ENCODE measurements at regions not wholly inside any gene's neighbourhood (a gene's known extent, or its start where the extent isn't known, plus 50 kb on each side); places are given as distances from the start of the nearest gene placed in this dataset.
"Not testable (repeated sequence)": the region's sequence is repeated elsewhere in the genome, so short reads cannot be mapped to it uniquely, and the experiment has no call there.

DNA sequence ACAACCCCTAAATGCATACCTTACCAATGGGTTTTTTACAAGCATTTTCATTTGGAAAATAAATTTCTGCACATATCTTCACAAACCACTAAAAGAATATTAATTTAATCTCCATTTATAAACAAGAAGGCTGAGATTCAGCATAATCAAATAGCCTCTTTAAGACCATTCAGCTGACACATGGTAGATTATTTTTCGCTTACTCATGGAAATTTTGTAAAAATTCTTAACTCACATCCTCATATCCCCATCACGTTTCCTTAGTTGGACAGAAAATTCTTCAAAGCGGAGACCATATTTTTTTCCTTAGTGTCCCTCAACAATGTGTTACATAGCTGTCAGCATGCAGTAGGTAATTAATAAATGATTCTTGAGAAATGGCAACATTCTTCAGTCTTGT lies 439.6 kb upstream of the PTCHD4 start:
- Histone ChIP-seq H3K27me3 (replicated peaks in 2 of 5; ENCODE audit: control insufficient read depth in 4 of 5, insufficient read depth in 5 of 5, low read length in 4 of 5) (no peaks in the 10 kb centered on the region), H3K4me3 (ENCODE audit: control insufficient read depth in 1 of 7, extremely low read depth in 1 of 7, insufficient read depth in 4 of 7, low read depth in 2 of 7, low read length in 6 of 7) (no peak overlapping the region), H3K9me3 (ENCODE audit: control extremely low read depth in 1 of 5, control insufficient read depth in 4 of 5, insufficient read depth in 2 of 5, low read depth in 1 of 5, low read length in 4 of 5) (no peaks in the 10 kb centered on the region), H3K4me1 (ENCODE audit: control extremely low read depth in 1 of 4, control insufficient read depth in 4 of 4, insufficient read depth in 4 of 4, low read length in 3 of 4) (no peaks in the 10 kb centered on the region), H3K36me3 (ENCODE audit: control insufficient read depth in 4 of 4, insufficient read depth in 4 of 4, low read length in 3 of 4) (no peaks in the 10 kb centered on the region), H3K27ac (ENCODE audit: insufficient read depth in 1 of 2, low read depth in 1 of 2, low read length in 2 of 2, poor library complexity in 1 of 2, severe bottlenecking in 2 of 2) (no peak overlapping the region)
- POLR2A ChIA-PET, result no interaction called here
- no peak for DNase-seq
- CTCF ChIA-PET, result no interaction called here
- WGBS (ENCODE audit: insufficient coverage), result 100% methylated on average over 1 of the region's 3 CpGs

DNA sequence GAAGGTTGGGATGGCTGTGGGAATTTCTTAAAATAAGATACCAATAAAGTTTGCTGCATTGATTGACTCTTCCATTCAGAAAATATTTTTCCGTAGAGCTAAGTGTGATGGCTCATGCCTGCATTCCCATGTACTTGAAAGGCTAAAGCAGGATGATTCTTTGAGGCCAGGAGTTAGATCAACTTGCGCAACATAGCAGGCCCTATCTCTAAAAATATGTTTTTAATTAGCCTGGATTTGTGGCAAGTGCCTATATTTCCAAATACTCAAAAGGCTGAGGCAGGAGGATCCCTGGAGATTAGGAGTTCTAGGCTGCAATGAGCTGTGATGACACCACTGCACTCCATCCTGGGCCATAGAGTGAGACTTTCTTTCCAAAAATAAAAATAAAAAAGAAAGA lies 431.2 kb upstream of the PTCHD4 start:
- no peaks in the 10 kb centered on the region for H3K4me1 ChIP-seq (ENCODE audit: control extremely low read depth in 1 of 4, control insufficient read depth in 4 of 4, insufficient read depth in 4 of 4, low read length in 3 of 4)
- no peak overlapping the region for H3K27ac ChIP-seq (ENCODE audit: insufficient read depth in 1 of 2, low read depth in 1 of 2, low read length in 2 of 2, poor library complexity in 1 of 2, severe bottlenecking in 2 of 2)
- ChIA-PET CTCF (no interaction called here), POLR2A (no interaction called here)
- no peaks in the 10 kb centered on the region for H3K27me3 ChIP-seq (replicated peaks in 2 of 5; ENCODE audit: control insufficient read depth in 4 of 5, insufficient read depth in 5 of 5, low read length in 4 of 5)
- H3K9me3 ChIP-seq (ENCODE audit: control extremely low read depth in 1 of 5, control insufficient read depth in 4 of 5, insufficient read depth in 2 of 5, low read depth in 1 of 5, low read length in 4 of 5), result peaks cover 0 to 15% (median 2%) of the 10 kb centered on the region in 5 experiments
- no peak for DNase-seq
- WGBS (ENCODE audit: insufficient coverage), result 100% methylated on average over 2 of the region's 2 CpGs
- H3K4me3 ChIP-seq (ENCODE audit: control insufficient read depth in 1 of 7, extremely low read depth in 1 of 7, insufficient read depth in 4 of 7, low read depth in 2 of 7, low read length in 6 of 7), result no peak overlapping the region
- H3K36me3 ChIP-seq (ENCODE audit: control insufficient read depth in 4 of 4, insufficient read depth in 4 of 4, low read length in 3 of 4), result no peaks in the 10 kb centered on the region

DNA sequence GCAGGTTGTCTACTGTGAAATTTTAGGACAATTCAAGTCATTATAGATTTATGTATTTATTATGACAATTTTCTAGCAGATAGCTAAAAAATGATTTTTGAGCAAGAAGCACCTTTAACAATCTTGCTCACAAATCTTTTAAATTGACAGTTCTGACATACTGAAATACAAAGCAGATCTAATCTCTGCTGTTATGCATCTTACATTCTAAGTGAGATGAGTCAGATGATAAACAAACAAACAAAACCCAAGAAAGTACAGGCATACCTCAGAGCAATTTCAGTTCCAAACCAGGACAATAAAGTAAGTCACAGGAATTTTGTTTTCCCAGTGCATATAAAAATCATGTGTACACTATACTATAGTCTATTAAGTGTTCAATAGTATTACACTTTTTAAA lies 430.7 kb upstream of the PTCHD4 start:
- no peak overlapping the region for H3K4me3 ChIP-seq (ENCODE audit: control insufficient read depth in 1 of 7, extremely low read depth in 1 of 7, insufficient read depth in 4 of 7, low read depth in 2 of 7, low read length in 6 of 7)
- ChIA-PET CTCF (no interaction called here), POLR2A (no interaction called here)
- H3K27ac ChIP-seq (ENCODE audit: insufficient read depth in 1 of 2, low read depth in 1 of 2, low read length in 2 of 2, poor library complexity in 1 of 2, severe bottlenecking in 2 of 2), result no peak overlapping the region
- H3K27me3 ChIP-seq (replicated peaks in 2 of 5; ENCODE audit: control insufficient read depth in 4 of 5, insufficient read depth in 5 of 5, low read length in 4 of 5), result no peaks in the 10 kb centered on the region
- H3K4me1 ChIP-seq (ENCODE audit: control extremely low read depth in 1 of 4, control insufficient read depth in 4 of 4, insufficient read depth in 4 of 4, low read length in 3 of 4), result no peaks in the 10 kb centered on the region
- DNase-seq, result no peak
- H3K36me3 ChIP-seq (ENCODE audit: control insufficient read depth in 4 of 4, insufficient read depth in 4 of 4, low read length in 3 of 4), result no peaks in the 10 kb centered on the region
- H3K9me3 ChIP-seq (ENCODE audit: control extremely low read depth in 1 of 5, control insufficient read depth in 4 of 5, insufficient read depth in 2 of 5, low read depth in 1 of 5, low read length in 4 of 5), result peaks cover 0 to 15% (median 2%) of the 10 kb centered on the region in 5 experiments

DNA sequence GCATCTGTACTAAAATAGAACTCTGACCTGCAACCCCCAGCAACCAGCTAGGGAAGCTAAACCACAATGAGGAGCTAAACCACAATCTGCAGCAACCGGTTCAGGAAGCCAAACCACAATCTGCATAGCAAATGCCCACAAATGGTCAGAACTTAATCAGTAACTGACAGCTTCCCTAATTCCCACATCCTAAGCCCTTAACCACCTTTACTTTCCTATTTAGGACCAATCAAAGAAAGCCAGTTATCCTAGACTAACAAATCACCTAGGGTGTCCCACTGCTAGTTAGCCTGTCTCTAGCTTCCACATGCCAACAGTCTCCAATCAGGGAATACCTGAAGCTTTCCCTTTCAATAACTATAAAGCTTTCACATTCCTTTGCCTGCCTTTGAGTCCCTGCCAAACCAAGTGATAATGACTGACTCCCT lies 424.6 kb upstream of the PTCHD4 start:
- H3K4me1 ChIP-seq (ENCODE audit: control extremely low read depth in 1 of 4, control insufficient read depth in 4 of 4, insufficient read depth in 4 of 4, low read length in 3 of 4), result peaks cover 3 to 15% (median 9%) of the 10 kb centered on the region in 4 experiments
- CTCF ChIA-PET, result interaction anchor here (1.5 kb wide), 2 partner anchors 9 to 105 kb away, joined by 3 read pairs; no protein-coding TSS in a partner anchor
- POLR2A ChIA-PET, result no interaction called here
- peak overlapping the region in 1 of 7 experiments; percentile 9 for H3K4me3 ChIP-seq (ENCODE audit: control insufficient read depth in 1 of 7, extremely low read depth in 1 of 7, insufficient read depth in 4 of 7, low read depth in 2 of 7, low read length in 6 of 7)
- H3K9me3 ChIP-seq (ENCODE audit: control extremely low read depth in 1 of 5, control insufficient read depth in 4 of 5, insufficient read depth in 2 of 5, low read depth in 1 of 5, low read length in 4 of 5), result peaks cover 0 to 5% (median 0%) of the 10 kb centered on the region in 5 experiments
- peak; percentile 34 to 87 (median 85) for DNase-seq
- H3K27ac ChIP-seq (ENCODE audit: insufficient read depth in 1 of 2, low read depth in 1 of 2, low read length in 2 of 2, poor library complexity in 1 of 2, severe bottlenecking in 2 of 2), result no peak overlapping the region
- no peaks in the 10 kb centered on the region for H3K36me3 ChIP-seq (ENCODE audit: control insufficient read depth in 4 of 4, insufficient read depth in 4 of 4, low read length in 3 of 4)
- WGBS (ENCODE audit: insufficient coverage), result 0% methylated on average over 1 of the region's 1 CpG
- H3K27me3 ChIP-seq (replicated peaks in 2 of 5; ENCODE audit: control insufficient read depth in 4 of 5, insufficient read depth in 5 of 5, low read length in 4 of 5), result no peaks in the 10 kb centered on the region

DNA sequence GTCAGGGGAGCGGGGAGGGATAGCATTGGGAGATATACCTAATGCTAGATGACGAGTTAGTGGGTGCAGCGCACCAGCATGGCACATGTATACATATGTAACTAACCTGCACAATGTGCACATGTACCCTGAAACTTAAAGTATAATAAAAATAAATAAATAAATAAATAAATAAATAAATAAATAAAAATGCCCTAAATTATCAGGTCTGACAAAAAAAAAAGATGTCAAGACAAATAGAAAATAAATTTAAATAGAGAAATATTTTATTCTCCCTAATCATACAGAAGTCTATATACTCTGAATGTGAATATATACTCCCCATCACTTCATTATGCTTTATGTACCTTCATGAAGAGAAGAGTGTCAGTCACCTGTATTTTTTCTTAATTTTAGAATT lies 420.0 kb upstream of the PTCHD4 start:
- H3K27ac ChIP-seq (ENCODE audit: insufficient read depth in 1 of 2, low read depth in 1 of 2, low read length in 2 of 2, poor library complexity in 1 of 2, severe bottlenecking in 2 of 2); H3K9me3 ChIP-seq (ENCODE audit: control extremely low read depth in 1 of 5, control insufficient read depth in 4 of 5, insufficient read depth in 2 of 5, low read depth in 1 of 5, low read length in 4 of 5); POLR2A ChIA-PET; DNase-seq; H3K36me3 ChIP-seq (ENCODE audit: control insufficient read depth in 4 of 4, insufficient read depth in 4 of 4, low read length in 3 of 4); H3K4me3 ChIP-seq (ENCODE audit: control insufficient read depth in 1 of 7, extremely low read depth in 1 of 7, insufficient read depth in 4 of 7, low read depth in 2 of 7, low read length in 6 of 7); H3K27me3 ChIP-seq (replicated peaks in 2 of 5; ENCODE audit: control insufficient read depth in 4 of 5, insufficient read depth in 5 of 5, low read length in 4 of 5): not testable (repeated sequence)
- no CpG with 5 or more reads among the region's 3 CpGs for WGBS (ENCODE audit: insufficient coverage)
- H3K4me1 ChIP-seq (ENCODE audit: control extremely low read depth in 1 of 4, control insufficient read depth in 4 of 4, insufficient read depth in 4 of 4, low read length in 3 of 4), result peaks cover 3 to 15% (median 8%) of the 10 kb centered on the region in 4 experiments
- CTCF ChIA-PET, result interaction anchor here (0.6 kb wide), 1 partner anchor 9 kb away, joined by 3 read pairs; no protein-coding TSS in a partner anchor

DNA sequence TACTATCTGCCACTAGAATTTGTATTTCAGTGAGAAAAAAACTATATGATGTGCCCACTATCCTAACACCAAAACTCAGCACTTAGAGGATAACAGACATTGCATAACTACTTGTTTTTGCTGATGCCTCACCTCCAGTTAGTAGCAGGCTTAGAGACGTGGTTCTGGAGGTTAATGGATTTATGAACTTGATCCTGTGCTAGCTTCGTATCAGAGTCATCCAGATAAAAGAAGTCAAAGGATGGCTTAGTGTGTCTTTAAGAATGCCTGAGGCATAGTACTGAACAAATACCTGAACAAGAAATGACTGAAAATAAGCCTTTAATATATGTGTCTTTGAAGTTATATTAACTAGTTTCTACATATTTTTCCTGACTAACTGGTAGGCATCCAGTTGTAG lies 414.9 kb upstream of the PTCHD4 start:
- DNase-seq, result no peak
- no peak overlapping the region for H3K27ac ChIP-seq (ENCODE audit: insufficient read depth in 1 of 2, low read depth in 1 of 2, low read length in 2 of 2, poor library complexity in 1 of 2, severe bottlenecking in 2 of 2)
- ChIA-PET POLR2A (no interaction called here), CTCF (interaction anchor here (1.3 kb wide), 1 partner anchor 9 kb away, joined by 3 read pairs; no protein-coding TSS in a partner anchor)
- 100% methylated on average over 1 of the region's 2 CpGs for WGBS (ENCODE audit: insufficient coverage)
- H3K27me3 ChIP-seq (replicated peaks in 2 of 5; ENCODE audit: control insufficient read depth in 4 of 5, insufficient read depth in 5 of 5, low read length in 4 of 5), result no peaks in the 10 kb centered on the region
- no peaks in the 10 kb centered on the region for H3K36me3 ChIP-seq (ENCODE audit: control insufficient read depth in 4 of 4, insufficient read depth in 4 of 4, low read length in 3 of 4)
- no peaks in the 10 kb centered on the region for H3K4me1 ChIP-seq (ENCODE audit: control extremely low read depth in 1 of 4, control insufficient read depth in 4 of 4, insufficient read depth in 4 of 4, low read length in 3 of 4)
- H3K4me3 ChIP-seq (ENCODE audit: control insufficient read depth in 1 of 7, extremely low read depth in 1 of 7, insufficient read depth in 4 of 7, low read depth in 2 of 7, low read length in 6 of 7), result no peak overlapping the region
- no peaks in the 10 kb centered on the region for H3K9me3 ChIP-seq (ENCODE audit: control extremely low read depth in 1 of 5, control insufficient read depth in 4 of 5, insufficient read depth in 2 of 5, low read depth in 1 of 5, low read length in 4 of 5)

DNA sequence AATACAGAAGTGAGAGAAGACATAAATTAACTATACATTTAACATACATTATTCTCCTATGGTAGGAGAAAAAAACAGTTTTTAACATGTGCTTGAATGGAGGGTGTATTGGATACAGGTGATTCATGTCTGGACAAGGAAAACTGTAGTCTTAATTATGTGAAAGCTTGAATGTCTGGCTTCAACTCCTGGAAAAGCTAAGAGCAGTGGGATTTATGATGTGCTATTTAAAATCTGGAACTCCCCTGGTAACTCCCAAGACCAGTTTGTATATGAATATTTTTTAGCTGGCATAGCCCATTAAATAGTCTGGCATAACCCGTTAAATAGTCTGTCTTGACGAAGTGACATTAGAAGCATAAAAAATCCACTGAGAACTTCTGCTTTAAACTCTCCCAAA lies 410.0 kb upstream of the PTCHD4 start:
- Histone ChIP-seq H3K36me3 (ENCODE audit: control insufficient read depth in 4 of 4, insufficient read depth in 4 of 4, low read length in 3 of 4) (no peaks in the 10 kb centered on the region), H3K27ac (ENCODE audit: insufficient read depth in 1 of 2, low read depth in 1 of 2, low read length in 2 of 2, poor library complexity in 1 of 2, severe bottlenecking in 2 of 2) (no peak overlapping the region), H3K4me1 (ENCODE audit: control extremely low read depth in 1 of 4, control insufficient read depth in 4 of 4, insufficient read depth in 4 of 4, low read length in 3 of 4) (no peaks in the 10 kb centered on the region), H3K27me3 (replicated peaks in 2 of 5; ENCODE audit: control insufficient read depth in 4 of 5, insufficient read depth in 5 of 5, low read length in 4 of 5) (no peaks in the 10 kb centered on the region), H3K4me3 (ENCODE audit: control insufficient read depth in 1 of 7, extremely low read depth in 1 of 7, insufficient read depth in 4 of 7, low read depth in 2 of 7, low read length in 6 of 7) (no peak overlapping the region), H3K9me3 (ENCODE audit: control extremely low read depth in 1 of 5, control insufficient read depth in 4 of 5, insufficient read depth in 2 of 5, low read depth in 1 of 5, low read length in 4 of 5) (no peaks in the 10 kb centered on the region)
- 100% methylated on average over 2 of the region's 2 CpGs for WGBS (ENCODE audit: insufficient coverage)
- no peak for DNase-seq
- ChIA-PET POLR2A (no interaction called here), CTCF (no interaction called here)
